ENCODE measurements at regions not wholly inside any gene's neighbourhood (a gene's known extent, or its start where the extent isn't known, plus 50 kb on each side); places are given as distances from the start of the nearest gene placed in this dataset.

- TF ChIP-seq CTCF (IDR thresholded peaks at IDR 0.05) (no peak), EZH2phosphoT487 (IDR thresholded peaks at IDR 0.05) (no peak), EZH2 (IDR thresholded peaks at IDR 0.05) (no peak)
These were observed 117.4 kb upstream of the TMEM45B start for GRCh38 chr11:129698212-129698611.

All from neural progenitor cell (in vitro differentiated cells).